ENCODE measurements at regions not wholly inside any gene's neighbourhood (a gene's known extent, or its start where the extent isn't known, plus 50 kb on each side); places are given as distances from the start of the nearest gene placed in this dataset.

- peaks cover 2% of the 10 kb centered on the region; the same call in 1 of the 2 replicates for H3K27me3 Mint-ChIP-seq (ENCODE audit: low read depth)
- WGBS (ENCODE audit: extremely low coverage, insufficient read length, low lambda C conversion rate), result no CpG with 5 or more reads among the region's 4 CpGs
Measured at GRCh38 chr5:66273121-66273520, 129.0 kb downstream of the SREK1 start.

More at GRCh38 chr5:66273121-66273520, 129.0 kb downstream of the SREK1 start:
- Histone ChIP-seq H3K4me1 (ENCODE audit: insufficient read depth, low read length) (no peaks in the 10 kb centered on the region), H3T11ph (ENCODE audit: low read length) (no peak overlapping the region), H2BK12ac (ENCODE audit: insufficient read length, low read depth, low read length) (no peak overlapping the region), H3K4me2 (ENCODE audit: insufficient read depth, insufficient read length, low read length) (no peak overlapping the region), H2BK20ac (ENCODE audit: low read depth, low read length, poor library complexity, severe bottlenecking) (no peak overlapping the region), H4K20me1 (ENCODE audit: control insufficient read depth, insufficient read depth, insufficient read length) (no peaks in the 10 kb centered on the region), H3K23me2 (ENCODE audit: insufficient read length, low read depth, low read length, poor library complexity, severe bottlenecking) (no peaks in the 10 kb centered on the region), H3K56ac (ENCODE audit: insufficient read length, low read depth, low read length) (no peak overlapping the region), H3K27ac (ENCODE audit: insufficient read length, low read depth, low read length) (no peak overlapping the region), H3K79me2 (ENCODE audit: insufficient read depth, low read length) (no peaks in the 10 kb centered on the region), H3K9me3 (ENCODE audit: control insufficient read depth, low read depth, low read length) (no peaks in the 10 kb centered on the region), H3K27me3 (ENCODE audit: insufficient read depth, low read length) (no peaks in the 10 kb centered on the region), H2BK120ac (ENCODE audit: low read depth, low read length, poor library complexity, severe bottlenecking) (no peak overlapping the region), H4K91ac (ENCODE audit: insufficient read length, low read depth, low read length) (no peak overlapping the region), H3K4ac (ENCODE audit: low read depth, low read length) (no peak overlapping the region), H3K79me1 (ENCODE audit: insufficient read depth, low read depth, low read length, poor library complexity, severe bottlenecking) (no peaks in the 10 kb centered on the region), H2AK5ac (ENCODE audit: insufficient read length, low read length) (no peak overlapping the region), H4K8ac (replicated peaks; ENCODE audit: insufficient read length, low read depth, low read length) (no peak overlapping the region), H4K5ac (ENCODE audit: insufficient read length, low read depth, low read length) (no peak overlapping the region), H2BK5ac (ENCODE audit: insufficient read length, low read length) (no peak overlapping the region), H3K23ac (ENCODE audit: insufficient read length, low read depth, low read length) (no peak overlapping the region), H3K9ac (ENCODE audit: extremely low read depth, insufficient read length, low read length) (no peak overlapping the region), H3K18ac (ENCODE audit: insufficient read length, low read depth, low read length) (no peak overlapping the region), H3K14ac (ENCODE audit: insufficient read depth, low read length) (no peak overlapping the region), H2BK15ac (ENCODE audit: low read depth, low read length) (no peak overlapping the region), H2AFZ (ENCODE audit: low read length) (no peak overlapping the region)
- no peak for DNase-seq
- H3K9me3 Mint-ChIP-seq, result no peaks in the 10 kb centered on the region
- no peaks in the 10 kb centered on the region; a peak in 1 of 4 replicates for H3K4me1 Mint-ChIP-seq
- H3K27ac Mint-ChIP-seq, result no peak overlapping the region
- no peak overlapping the region for H3K4me3 Mint-ChIP-seq
- no peak for TF ChIP-seq CTCF (conservative IDR thresholded peaks at IDR 0.05)
- no peaks in the 10 kb centered on the region for H3K36me3 Mint-ChIP-seq (ENCODE audit: insufficient read depth in 1 of 3, low read depth in 3 of 3)

Measured in H9 (cell line).